ENCODE measurements at regions not wholly inside any gene's neighbourhood (a gene's known extent, or its start where the extent isn't known, plus 50 kb on each side); places are given as distances from the start of the nearest gene placed in this dataset.

DNA sequence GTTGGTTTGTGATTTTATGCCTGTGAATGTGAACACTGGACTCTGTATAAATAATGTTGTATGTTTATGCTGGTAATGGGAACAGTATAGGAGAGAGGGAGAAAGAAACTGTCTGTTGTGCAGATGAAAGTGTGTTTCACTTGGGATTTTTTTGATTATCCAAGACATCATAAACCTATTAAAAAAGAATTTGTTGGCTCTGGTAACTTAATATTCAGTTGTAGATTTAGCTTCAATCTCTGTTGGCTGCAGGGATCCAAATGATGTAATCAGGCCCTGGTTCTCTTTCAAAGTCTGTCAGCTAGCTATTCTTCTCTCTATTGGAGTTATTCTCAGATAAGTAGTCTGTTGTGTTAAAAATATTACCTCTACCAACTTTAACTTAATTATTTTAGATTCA is 168.8 kb upstream of the RHOBTB1 start:
- Histone ChIP-seq H3K9me3 (ENCODE audit: control insufficient read depth, low read depth, low read length) (no peaks in the 10 kb centered on the region), H3K9me1 (ENCODE audit: control insufficient read depth, extremely low read depth, insufficient read depth, low read length) (no peaks in the 10 kb centered on the region), H3K4me3 (ENCODE audit: control insufficient read depth in 2 of 3, extremely low read depth in 1 of 3, insufficient read depth in 2 of 3, low read depth in 1 of 3, low read length in 3 of 3) (no peak overlapping the region), H3K4me1 (ENCODE audit: control insufficient read depth, extremely low read depth, insufficient read depth, low read length) (no peaks in the 10 kb centered on the region), H3K27me3 (ENCODE audit: control insufficient read depth, extremely low read depth, insufficient read depth, low read length) (no peaks in the 10 kb centered on the region), H3K9ac (ENCODE audit: control insufficient read depth, extremely low read depth, insufficient read depth, low read length) (no peak overlapping the region), H3K4me2 (ENCODE audit: control insufficient read depth, extremely low read depth, insufficient read depth, low read depth, low read length) (no peak overlapping the region), H2AFZ (ENCODE audit: control insufficient read depth, low read length) (no peak overlapping the region), H3K36me3 (ENCODE audit: control insufficient read depth in 2 of 2, extremely low read depth in 1 of 2, insufficient read depth in 2 of 2, low read length in 2 of 2) (no peaks in the 10 kb centered on the region), H3K79me2 (ENCODE audit: control insufficient read depth, insufficient read depth, low read length) (no peaks in the 10 kb centered on the region), H4K20me1 (ENCODE audit: control insufficient read depth, extremely low read depth, insufficient read depth, low read length) (no peaks in the 10 kb centered on the region), H3K27ac (ENCODE audit: control insufficient read depth, insufficient read depth, low read length) (no peak overlapping the region)
- no peak for FAIRE-seq
- dilution Hi-C loops (cut with MboI; ENCODE audit: extremely low pct_ligation_motif_present, low sequenced_read_pairs): no loop called here
- no peak for DNase-seq (ENCODE audit: low read depth, low spot score)
- no peak for TF ChIP-seq EZH2 (IDR thresholded peaks at IDR 0.05; ENCODE audit: low read length)
- TF ChIP-seq, protein P1, sequence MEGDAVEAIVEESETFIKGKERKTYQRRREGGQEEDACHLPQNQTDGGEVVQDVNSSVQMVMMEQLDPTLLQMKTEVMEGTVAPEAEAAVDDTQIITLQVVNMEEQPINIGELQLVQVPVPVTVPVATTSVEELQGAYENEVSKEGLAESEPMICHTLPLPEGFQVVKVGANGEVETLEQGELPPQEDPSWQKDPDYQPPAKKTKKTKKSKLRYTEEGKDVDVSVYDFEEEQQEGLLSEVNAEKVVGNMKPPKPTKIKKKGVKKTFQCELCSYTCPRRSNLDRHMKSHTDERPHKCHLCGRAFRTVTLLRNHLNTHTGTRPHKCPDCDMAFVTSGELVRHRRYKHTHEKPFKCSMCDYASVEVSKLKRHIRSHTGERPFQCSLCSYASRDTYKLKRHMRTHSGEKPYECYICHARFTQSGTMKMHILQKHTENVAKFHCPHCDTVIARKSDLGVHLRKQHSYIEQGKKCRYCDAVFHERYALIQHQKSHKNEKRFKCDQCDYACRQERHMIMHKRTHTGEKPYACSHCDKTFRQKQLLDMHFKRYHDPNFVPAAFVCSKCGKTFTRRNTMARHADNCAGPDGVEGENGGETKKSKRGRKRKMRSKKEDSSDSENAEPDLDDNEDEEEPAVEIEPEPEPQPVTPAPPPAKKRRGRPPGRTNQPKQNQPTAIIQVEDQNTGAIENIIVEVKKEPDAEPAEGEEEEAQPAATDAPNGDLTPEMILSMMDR (optimal IDR thresholded peaks at IDR 0.05 in 1 of 3, IDR thresholded peaks at IDR 0.05 in 1 of 3, conservative IDR thresholded peaks at IDR 0.05 in 1 of 3; ENCODE audit: extremely low read depth in 1 of 3, insufficient read depth in 2 of 3, low read length in 3 of 3): no peak

DNA sequence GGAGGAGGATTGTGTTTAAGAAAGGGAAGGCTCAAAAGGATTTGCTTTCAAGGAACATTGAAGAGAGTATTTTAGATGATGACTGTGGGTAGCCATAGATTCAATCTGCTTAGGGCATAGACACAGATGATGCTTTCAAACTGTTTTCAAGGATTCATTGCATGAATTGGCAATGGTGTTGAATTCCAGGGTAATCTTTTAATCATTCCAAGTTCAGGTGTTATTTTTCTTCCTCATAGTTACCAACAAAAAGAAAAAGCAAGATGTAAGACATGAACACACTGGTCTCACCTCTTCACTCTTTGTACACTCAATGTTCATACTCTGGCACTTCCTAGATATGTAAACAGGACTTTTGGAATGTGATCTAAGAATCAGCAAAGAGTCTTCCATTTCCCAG is 167.0 kb upstream of the RHOBTB1 start:
- Histone ChIP-seq H3K9me3 (ENCODE audit: control insufficient read depth, low read depth, low read length) (no peaks in the 10 kb centered on the region), H3K27me3 (ENCODE audit: control insufficient read depth, extremely low read depth, insufficient read depth, low read length) (no peaks in the 10 kb centered on the region), H3K4me2 (ENCODE audit: control insufficient read depth, extremely low read depth, insufficient read depth, low read depth, low read length) (no peak overlapping the region), H3K4me3 (ENCODE audit: control insufficient read depth in 2 of 3, extremely low read depth in 1 of 3, insufficient read depth in 2 of 3, low read depth in 1 of 3, low read length in 3 of 3) (no peak overlapping the region), H3K36me3 (ENCODE audit: control insufficient read depth in 2 of 2, extremely low read depth in 1 of 2, insufficient read depth in 2 of 2, low read length in 2 of 2) (no peaks in the 10 kb centered on the region), H3K9me1 (ENCODE audit: control insufficient read depth, extremely low read depth, insufficient read depth, low read length) (no peaks in the 10 kb centered on the region), H3K27ac (ENCODE audit: control insufficient read depth, insufficient read depth, low read length) (no peak overlapping the region), H4K20me1 (ENCODE audit: control insufficient read depth, extremely low read depth, insufficient read depth, low read length) (no peaks in the 10 kb centered on the region), H2AFZ (ENCODE audit: control insufficient read depth, low read length) (no peak overlapping the region), H3K9ac (ENCODE audit: control insufficient read depth, extremely low read depth, insufficient read depth, low read length) (no peak overlapping the region), H3K79me2 (ENCODE audit: control insufficient read depth, insufficient read depth, low read length) (no peaks in the 10 kb centered on the region), H3K4me1 (ENCODE audit: control insufficient read depth, extremely low read depth, insufficient read depth, low read length) (no peaks in the 10 kb centered on the region)
- no peak for FAIRE-seq
- dilution Hi-C loops (cut with MboI; ENCODE audit: extremely low pct_ligation_motif_present, low sequenced_read_pairs): no loop called here
- TF ChIP-seq, protein P1 (optimal IDR thresholded peaks at IDR 0.05 in 1 of 3, IDR thresholded peaks at IDR 0.05 in 1 of 3, conservative IDR thresholded peaks at IDR 0.05 in 1 of 3; ENCODE audit: extremely low read depth in 1 of 3, insufficient read depth in 2 of 3, low read length in 3 of 3): no peak
- no peak for TF ChIP-seq EZH2 (IDR thresholded peaks at IDR 0.05; ENCODE audit: low read length)
- no peak for DNase-seq (ENCODE audit: low read depth, low spot score)

All from keratinocyte (primary cell).